Ecto neural progenitor cell (in vitro differentiated cells): ENCODE measurements at regions not wholly inside any gene's neighbourhood (a gene's known extent, or its start where the extent isn't known, plus 50 kb on each side); places are given as distances from the start of the nearest gene placed in this dataset.
"Not testable (repeated sequence)": the region's sequence is repeated elsewhere in the genome, so short reads cannot be mapped to it uniquely, and the experiment has no call there.

Experiments used
- DNase-seq: peaks from one replicate; pipeline ENCODE4 v3.0.0-alpha.2; 2018; ENCODE audit warnings: low spot score

DNA sequence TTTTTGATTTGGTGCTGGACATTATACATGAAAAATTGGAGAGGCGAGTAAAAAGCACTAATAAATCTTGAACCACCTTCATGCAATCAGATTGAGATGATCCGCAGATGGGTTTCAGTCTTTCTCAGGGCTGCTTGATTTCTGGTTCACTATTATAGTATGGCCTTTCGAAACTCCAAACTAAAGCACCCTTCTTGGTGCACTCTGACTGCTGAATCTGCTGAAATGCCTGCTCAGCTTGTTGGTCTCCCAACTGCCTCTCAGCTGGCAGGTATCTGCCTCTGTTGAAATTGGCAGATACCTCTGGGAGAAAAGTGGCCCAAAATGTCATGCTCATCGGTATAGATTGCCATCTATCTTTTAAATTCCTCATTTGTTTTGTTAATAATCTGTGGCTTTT lies 102.5 kb upstream of the WIPF3 start:
- DNase-seq, result not testable (repeated sequence)

DNA sequence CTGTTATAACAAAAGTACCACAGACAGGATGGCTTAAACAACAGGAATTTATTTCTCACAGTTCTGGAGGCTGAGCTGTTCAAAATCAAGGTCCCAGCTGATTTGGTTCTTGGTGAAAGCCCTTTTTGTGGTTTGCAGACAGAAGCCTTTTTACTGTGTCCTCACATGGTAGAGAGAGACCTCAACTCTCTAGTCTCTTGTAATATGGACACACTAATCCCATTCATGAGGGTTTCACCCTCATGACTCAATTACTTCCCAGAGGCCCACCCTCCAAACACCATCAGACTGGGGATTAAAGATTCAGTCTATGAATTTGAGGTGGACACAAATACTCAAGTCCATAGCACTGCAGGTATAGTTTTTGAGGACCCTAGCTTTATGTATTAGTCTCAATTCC lies 97.3 kb upstream of the WIPF3 start:
- DNase-seq, result not testable (repeated sequence)

DNA sequence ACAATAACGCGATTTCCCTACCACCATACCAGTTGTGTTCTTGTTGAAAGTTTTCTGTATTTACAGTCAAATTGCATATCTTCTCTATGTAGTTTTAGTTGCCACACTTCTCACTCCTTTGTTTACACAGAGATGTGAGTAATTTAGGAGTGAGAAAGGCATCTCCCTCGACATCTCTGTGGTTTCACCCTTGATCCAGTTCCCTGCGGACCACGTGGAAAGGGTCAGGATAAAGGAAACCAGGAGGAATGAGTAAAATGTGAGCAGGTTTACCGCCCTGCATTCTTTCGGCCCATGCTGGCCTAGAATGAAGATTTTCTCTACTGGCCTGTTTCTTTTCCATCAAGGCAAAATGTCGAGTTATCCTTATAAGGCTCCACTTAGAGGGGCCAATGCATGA lies 83.2 kb upstream of the WIPF3 start:
- DNase-seq, result not testable (repeated sequence)

DNA sequence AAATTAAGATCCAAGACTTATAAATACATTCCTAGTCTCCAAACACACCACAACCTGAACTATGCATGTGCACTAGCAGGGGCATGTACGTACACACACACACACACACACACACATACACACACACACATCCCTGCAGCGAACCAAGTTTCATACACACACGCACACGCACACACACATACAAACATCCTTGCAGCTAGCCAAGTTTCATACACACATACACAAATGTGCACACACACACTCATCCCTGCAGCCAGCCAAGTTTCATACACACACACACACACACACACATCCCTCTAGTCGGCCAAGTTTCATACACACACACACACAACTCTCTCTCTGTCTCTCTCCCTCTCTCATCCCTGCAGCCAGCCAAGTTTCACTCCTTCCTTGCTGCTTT lies 82.7 kb upstream of the WIPF3 start:
- no peak for DNase-seq

DNA sequence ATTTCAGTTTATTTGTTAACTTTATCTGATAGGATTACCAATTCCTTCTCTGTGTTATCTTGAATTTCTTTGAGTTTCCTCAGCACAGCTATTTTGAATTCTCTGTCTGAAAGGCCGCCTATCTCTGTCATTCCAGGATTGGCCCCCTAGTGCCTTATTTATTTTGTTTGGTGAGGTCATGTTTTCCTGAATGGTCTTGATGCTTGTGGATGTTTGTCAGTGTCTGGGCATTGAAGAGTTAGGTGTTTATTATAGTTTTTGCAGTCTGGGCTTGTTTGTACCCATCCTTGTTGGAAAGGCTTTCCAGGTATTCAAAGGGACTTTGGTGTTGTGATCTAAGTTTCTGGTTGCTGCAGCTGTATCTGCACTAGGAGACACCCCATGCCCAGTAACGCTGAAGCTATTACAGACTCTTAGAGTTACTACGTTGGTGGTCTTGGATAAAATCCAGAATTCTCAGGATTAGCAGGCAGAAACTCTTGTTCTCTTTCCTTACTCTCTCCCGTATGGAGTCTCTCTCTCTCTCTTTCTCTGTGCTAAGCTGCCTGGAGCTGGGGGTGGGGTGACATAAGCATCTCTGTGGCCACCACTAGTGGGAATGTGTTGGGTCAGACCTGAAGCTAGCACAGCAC lies 76.7 kb upstream of the WIPF3 start:
- DNase-seq, result not testable (repeated sequence)

DNA sequence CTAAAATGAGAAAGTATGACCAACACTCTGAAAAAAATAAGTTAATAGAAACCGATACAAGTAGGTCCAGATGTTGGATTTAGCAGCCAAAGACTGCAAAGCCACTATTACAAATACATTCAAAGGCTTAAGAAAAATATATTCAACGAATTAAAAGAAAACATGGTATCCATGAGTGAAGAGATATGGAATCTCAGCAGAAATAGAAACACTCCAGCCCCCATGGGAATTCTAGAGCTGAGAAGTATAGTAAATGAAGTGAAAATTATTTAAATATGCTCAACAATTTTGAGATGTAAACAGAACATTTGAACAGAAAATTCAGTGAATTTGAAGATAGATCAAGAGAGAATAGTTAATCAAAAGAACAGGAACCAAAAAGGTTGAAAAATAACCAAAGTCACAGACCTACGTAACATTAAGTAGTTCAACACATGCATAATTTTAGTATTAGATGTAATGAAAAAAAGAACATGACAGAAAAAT lies 72.0 kb upstream of the WIPF3 start:
- no peak for DNase-seq

DNA sequence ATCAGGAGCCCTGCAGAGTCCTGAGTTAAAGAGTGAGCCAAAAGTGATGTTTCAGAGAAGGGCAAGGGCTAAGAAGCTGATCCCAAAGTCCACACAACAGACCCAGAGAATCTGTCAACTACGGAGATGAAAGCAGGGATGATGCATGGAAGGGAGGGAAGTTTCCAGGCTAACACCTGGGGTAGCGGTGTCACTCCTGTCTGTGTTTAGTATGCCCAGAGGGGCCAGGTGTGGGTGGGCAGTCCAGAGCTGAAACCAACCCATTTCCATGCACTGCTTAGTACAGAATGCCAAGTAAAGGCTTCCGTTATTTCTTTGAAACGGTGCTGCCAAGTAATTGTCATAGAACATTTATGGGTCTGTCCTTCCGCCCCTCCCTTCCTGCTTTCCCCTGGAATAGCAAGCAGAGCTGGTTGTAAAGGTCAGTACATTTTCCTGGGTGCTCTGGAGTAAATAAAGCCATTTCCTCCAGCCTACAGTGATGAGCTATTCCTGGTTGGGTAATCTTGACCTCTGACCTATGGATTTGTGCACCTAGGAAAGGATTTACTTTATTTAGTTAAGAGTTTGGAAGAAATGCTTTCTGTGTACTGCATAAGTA lies 58.6 kb upstream of the WIPF3 start:
- not testable (repeated sequence) for DNase-seq

DNA sequence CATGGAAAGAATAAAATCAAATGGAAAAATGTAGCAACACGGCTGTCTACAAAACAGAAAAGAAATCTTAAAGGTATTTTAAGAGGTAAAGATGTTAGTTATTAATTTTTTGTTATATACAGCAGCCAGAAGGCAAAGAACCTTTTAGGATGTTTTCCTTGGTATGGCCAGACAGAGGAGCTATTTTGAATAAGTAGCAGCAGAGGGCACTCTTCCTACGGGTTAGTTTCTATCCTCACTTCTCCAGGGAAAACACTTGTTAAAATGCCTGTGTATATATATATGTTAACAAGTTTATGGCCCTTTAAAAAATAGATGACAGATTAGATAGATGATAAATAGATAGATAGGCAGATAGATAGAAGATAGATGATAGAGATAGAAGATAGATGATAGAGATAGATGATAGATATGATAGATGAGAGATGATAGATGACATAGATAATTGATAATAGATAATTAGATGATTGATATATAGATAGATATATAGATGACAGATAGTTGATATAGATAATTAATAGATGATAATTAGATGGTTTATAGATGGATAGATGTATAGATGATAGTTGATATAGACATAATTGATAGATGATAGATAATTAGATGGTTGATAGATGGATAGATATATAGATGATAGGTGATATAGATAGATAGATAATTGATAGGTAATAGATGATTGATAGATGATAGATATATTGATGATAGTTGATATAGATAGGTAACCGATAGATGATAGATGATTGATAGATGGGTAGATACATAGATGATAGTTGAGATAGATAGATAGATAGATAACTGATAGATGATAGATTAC lies 57.8 kb upstream of the WIPF3 start:
- no peak for DNase-seq

DNA sequence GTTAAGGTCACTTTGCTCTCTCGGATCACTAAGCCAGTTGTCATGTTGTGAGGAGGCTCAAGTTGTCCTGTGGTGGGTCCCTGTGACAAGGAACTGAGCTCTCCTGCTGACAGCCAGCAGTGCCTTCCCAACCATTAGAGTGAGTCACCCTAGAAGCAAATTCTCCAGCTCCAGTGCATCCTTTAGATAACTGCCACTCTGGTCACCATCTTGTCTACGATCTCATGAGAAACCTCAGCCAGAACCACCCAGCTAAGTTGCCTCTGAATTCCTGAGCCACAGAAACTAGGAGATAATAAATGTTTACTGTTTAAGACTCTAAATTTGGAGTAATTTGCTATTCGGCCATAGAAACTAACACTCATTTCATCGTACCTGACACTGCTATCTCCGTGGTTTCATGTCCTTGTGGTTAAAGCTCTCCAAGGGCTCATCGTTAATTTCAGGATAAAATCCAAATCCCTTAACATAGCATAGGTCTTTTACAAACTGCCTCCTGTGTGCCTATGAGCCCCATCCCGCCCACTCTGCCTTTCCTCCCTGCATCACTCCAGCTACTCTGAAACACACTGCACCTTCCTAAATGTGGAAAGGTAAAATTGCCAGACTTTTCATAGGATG lies 56.5 kb upstream of the WIPF3 start:
- DNase-seq, result no peak

DNA sequence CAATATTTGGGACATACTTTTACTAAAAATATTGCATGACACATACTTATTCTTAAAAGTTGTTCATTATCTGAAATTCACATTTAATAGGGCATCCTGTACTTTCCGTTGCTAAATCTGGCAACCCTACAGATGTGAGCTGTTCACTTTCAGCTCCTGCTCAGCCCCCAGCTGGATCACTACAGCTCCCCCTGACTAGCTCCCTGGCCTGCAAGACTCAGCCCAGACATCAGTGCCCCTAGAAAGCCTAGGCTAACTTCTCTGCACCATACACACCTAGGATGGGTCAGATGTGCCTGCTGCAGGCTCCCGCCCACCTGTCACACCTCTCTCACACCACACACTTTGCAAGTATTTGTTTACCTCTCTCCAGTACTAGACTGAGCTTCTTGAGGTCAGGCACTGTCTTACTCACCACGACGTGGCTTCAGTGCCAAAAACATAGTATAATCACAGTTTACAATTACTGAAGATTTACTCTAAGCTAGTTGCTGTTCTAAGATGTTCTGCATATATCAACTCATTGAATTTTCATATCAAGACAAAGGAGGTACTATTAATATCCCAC lies 55.9 kb upstream of the WIPF3 start:
- DNase-seq, result not testable (repeated sequence)

DNA sequence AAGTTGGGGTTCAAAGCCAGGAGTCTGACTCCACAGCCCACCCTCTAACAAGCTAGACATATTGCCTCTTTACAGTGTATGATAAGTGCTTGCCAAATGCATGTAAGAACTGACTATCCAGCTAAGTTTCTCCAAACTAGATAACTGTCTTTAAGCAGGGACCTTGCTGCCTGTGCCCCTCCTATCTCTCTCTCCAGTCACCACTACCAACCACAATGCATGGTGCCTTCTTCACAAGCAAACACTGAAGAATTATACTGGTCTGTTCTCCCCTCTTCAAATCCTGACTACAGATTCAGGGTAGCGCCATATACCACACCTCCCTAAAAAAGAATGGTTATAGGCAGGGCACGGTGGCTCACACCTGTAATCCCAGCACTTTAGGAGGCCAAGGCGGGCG lies 55.3 kb upstream of the WIPF3 start:
- not testable (repeated sequence) for DNase-seq

DNA sequence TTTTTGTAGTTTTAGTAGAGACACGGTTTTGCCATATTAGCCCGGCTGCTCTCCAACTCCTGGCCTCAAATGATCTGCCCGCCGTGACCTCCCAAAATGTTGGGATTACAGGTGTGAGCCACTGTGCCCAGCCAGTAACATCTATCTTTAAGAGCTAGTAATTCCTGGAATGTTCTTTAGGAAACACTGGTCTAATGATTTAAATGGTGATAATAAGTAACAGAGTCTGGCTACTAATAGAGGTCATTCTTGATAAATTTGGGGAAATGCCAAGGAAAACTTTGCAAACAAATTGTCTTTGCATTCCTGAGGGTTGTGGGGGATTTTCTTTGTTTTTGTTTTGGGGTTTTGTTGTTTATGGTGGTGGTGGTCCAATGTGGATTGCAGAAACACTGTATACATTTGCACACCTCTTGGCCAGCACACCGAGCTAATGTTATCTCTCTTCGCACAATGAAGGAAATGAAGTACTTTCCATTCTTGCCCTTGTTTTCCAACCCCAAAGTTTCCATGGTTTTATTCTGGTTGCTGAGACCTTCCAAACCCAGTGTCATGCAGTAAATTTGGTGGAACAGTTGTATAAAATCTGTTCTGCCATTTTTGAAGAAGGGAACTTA lies 51.3 kb upstream of the WIPF3 start:
- DNase-seq, result no peak
